ENCODE measurements at regions not wholly inside any gene's neighbourhood (a gene's known extent, or its start where the extent isn't known, plus 50 kb on each side); places are given as distances from the start of the nearest gene placed in this dataset.

DNA sequence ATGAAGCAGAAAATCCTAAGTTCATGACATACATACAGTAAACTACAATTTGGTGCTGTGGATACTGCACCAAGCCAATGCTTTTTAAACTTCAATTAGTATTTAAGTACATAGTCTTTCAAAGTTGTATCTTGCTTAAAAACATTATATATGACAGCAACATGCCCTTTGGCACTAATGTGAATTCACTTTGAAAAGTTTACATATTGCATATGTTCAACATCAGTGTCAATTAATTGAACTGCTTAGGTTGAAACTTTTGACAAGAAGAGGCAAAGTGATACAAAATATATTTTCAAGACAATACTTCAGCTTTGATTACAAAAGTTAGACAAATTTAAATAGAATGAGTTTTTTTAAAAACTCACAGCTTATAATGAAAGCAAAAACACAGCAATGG, 119.4 kb upstream of the ROBO2 start:
- Mint-ChIP-seq H3K36me3 (ENCODE audit: insufficient read depth, unreplicated experiment) (no peaks in the 10 kb centered on the region), H3K4me1 (ENCODE audit: low read depth, unreplicated experiment) (no peaks in the 10 kb centered on the region), H3K9me3 (ENCODE audit: unreplicated experiment) (no peaks in the 10 kb centered on the region), H3K27me3 (ENCODE audit: insufficient read depth, unreplicated experiment) (no peaks in the 10 kb centered on the region), H3K27ac (ENCODE audit: unreplicated experiment) (no peak overlapping the region), H3K4me3 (ENCODE audit: unreplicated experiment) (no peak overlapping the region)
- no peak for DNase-seq
- ChIA-PET CTCF (no interaction called here), POLR2A (no interaction called here)
- H3K4me1 ChIP-seq: no peaks in the 10 kb centered on the region
- no peaks in the 10 kb centered on the region for H3K36me3 ChIP-seq (ENCODE audit: control insufficient read depth, insufficient read depth, low read length)
- intact Hi-C loops (cut with micrococcal nuclease; ENCODE audit: unreplicated experiment): no loop called here
- BruUV-seq (replicated peaks): no TSS peak
- TF ChIP-seq, protein P1, sequence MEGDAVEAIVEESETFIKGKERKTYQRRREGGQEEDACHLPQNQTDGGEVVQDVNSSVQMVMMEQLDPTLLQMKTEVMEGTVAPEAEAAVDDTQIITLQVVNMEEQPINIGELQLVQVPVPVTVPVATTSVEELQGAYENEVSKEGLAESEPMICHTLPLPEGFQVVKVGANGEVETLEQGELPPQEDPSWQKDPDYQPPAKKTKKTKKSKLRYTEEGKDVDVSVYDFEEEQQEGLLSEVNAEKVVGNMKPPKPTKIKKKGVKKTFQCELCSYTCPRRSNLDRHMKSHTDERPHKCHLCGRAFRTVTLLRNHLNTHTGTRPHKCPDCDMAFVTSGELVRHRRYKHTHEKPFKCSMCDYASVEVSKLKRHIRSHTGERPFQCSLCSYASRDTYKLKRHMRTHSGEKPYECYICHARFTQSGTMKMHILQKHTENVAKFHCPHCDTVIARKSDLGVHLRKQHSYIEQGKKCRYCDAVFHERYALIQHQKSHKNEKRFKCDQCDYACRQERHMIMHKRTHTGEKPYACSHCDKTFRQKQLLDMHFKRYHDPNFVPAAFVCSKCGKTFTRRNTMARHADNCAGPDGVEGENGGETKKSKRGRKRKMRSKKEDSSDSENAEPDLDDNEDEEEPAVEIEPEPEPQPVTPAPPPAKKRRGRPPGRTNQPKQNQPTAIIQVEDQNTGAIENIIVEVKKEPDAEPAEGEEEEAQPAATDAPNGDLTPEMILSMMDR (IDR thresholded peaks at IDR 0.05; ENCODE audit: insufficient read depth in 1 of 2, low read depth in 1 of 2, low read length in 1 of 2, severe bottlenecking in 1 of 2, unreplicated experiment in 1 of 2): no peak
- H3K4me3 ChIP-seq (ENCODE audit: low read depth, low read length): no peak overlapping the region
- no peaks in the 10 kb centered on the region for H3K9me3 ChIP-seq
- no peaks in the 10 kb centered on the region for H3K27me3 ChIP-seq (replicated peaks; ENCODE audit: control insufficient read depth, insufficient read depth, low read length)

DNA sequence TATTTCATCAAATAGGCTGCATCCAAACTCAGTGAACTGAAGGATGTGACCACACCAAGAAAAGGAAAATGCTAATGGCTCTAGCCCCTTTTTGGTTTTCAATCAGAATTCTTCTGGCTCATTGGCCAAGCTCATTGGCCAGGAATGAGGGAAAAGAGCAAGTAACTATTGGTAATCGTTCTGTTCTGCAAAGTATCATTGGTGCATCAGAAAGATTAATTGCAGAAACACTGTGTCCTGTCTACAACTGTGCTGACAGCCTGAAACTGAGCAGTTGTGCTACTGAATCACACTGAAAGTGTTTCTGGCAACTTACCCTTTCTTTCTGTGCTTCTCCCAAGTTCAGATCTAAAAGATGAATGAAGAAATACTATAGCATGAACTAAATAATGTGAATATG, 116.4 kb upstream of the ROBO2 start:
- H3K27ac Mint-ChIP-seq (ENCODE audit: unreplicated experiment): no peak overlapping the region
- POLR2A ChIA-PET: no interaction called here
- no peak for DNase-seq
- H3K4me1 Mint-ChIP-seq (ENCODE audit: low read depth, unreplicated experiment): no peaks in the 10 kb centered on the region
- CTCF ChIA-PET: no interaction called here
- H3K36me3 Mint-ChIP-seq (ENCODE audit: insufficient read depth, unreplicated experiment): no peaks in the 10 kb centered on the region
- no TSS peak for BruUV-seq (replicated peaks)
- no peaks in the 10 kb centered on the region for H3K27me3 Mint-ChIP-seq (ENCODE audit: insufficient read depth, unreplicated experiment)
- no peaks in the 10 kb centered on the region for H3K36me3 ChIP-seq (ENCODE audit: control insufficient read depth, insufficient read depth, low read length)
- H3K9me3 ChIP-seq: no peaks in the 10 kb centered on the region
- TF ChIP-seq, protein P1 (IDR thresholded peaks at IDR 0.05; ENCODE audit: insufficient read depth in 1 of 2, low read depth in 1 of 2, low read length in 1 of 2, severe bottlenecking in 1 of 2, unreplicated experiment in 1 of 2): no peak
- no peaks in the 10 kb centered on the region for H3K9me3 Mint-ChIP-seq (ENCODE audit: unreplicated experiment)
- H3K4me1 ChIP-seq: no peaks in the 10 kb centered on the region
- no peaks in the 10 kb centered on the region for H3K27me3 ChIP-seq (replicated peaks; ENCODE audit: control insufficient read depth, insufficient read depth, low read length)
- H3K4me3 Mint-ChIP-seq (ENCODE audit: unreplicated experiment): no peak overlapping the region
- intact Hi-C loops (cut with micrococcal nuclease; ENCODE audit: unreplicated experiment): no loop called here
- H3K4me3 ChIP-seq (ENCODE audit: low read depth, low read length): no peak overlapping the region

DNA sequence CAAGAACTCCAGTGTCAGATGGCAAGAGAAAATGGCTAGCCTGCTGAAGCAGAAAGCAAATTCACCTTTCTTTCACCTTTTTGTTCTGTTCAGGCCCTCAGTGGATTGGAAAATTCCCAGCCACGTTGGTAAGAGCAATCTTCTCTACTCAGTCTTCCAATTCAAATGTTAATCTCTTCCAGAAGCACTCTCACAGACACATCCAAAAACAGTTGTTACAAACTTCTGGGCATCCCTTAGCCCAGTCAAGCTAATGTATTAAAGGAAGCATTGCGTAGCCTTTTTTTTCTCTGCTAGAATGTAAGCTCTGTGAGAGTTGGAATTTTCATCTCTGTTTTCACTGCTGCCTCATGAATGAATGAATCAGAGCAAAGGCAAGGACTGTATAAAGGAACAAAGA, 109.2 kb upstream of the ROBO2 start:
- H3K27ac Mint-ChIP-seq (ENCODE audit: unreplicated experiment): no peak overlapping the region

More for the DNA sequence above, 109.2 kb upstream of the ROBO2 start:
- no peaks in the 10 kb centered on the region for H3K9me3 Mint-ChIP-seq (ENCODE audit: unreplicated experiment)
- H3K36me3 Mint-ChIP-seq (ENCODE audit: insufficient read depth, unreplicated experiment): no peaks in the 10 kb centered on the region
- ChIA-PET CTCF (no interaction called here), POLR2A (no interaction called here)
- H3K4me1 Mint-ChIP-seq (ENCODE audit: low read depth, unreplicated experiment): no peaks in the 10 kb centered on the region
- Histone ChIP-seq H3K27me3 (replicated peaks; ENCODE audit: control insufficient read depth, insufficient read depth, low read length) (no peaks in the 10 kb centered on the region), H3K4me1 (no peaks in the 10 kb centered on the region), H3K9me3 (no peaks in the 10 kb centered on the region), H3K36me3 (ENCODE audit: control insufficient read depth, insufficient read depth, low read length) (no peaks in the 10 kb centered on the region), H3K4me3 (ENCODE audit: low read depth, low read length) (no peak overlapping the region)
- no TSS peak for BruUV-seq (replicated peaks)
- intact Hi-C loops (cut with micrococcal nuclease; ENCODE audit: unreplicated experiment): no loop called here
- no peak for DNase-seq
- H3K27me3 Mint-ChIP-seq (ENCODE audit: insufficient read depth, unreplicated experiment): no peaks in the 10 kb centered on the region
- H3K4me3 Mint-ChIP-seq (ENCODE audit: unreplicated experiment): no peak overlapping the region
- TF ChIP-seq, protein P1 (IDR thresholded peaks at IDR 0.05; ENCODE audit: insufficient read depth in 1 of 2, low read depth in 1 of 2, low read length in 1 of 2, severe bottlenecking in 1 of 2, unreplicated experiment in 1 of 2): no peak

All from Caco-2 (cell line).